Hepatocyte (in vitro differentiated cells): ENCODE measurements at regions not wholly inside any gene's neighbourhood (a gene's known extent, or its start where the extent isn't known, plus 50 kb on each side); places are given as distances from the start of the nearest gene placed in this dataset.

Source experiments
- DNase-seq: peaks from one replicate; pipeline ENCODE4 v3.0.0-alpha.2; 2016; ENCODE audit warnings: low spot score
- H2AFZ ChIP-seq: fragments of 200-600 bp; sonication (generic); 2 replicates; pipeline ENCODE4 v1.6.0; 2016; ENCODE audit warnings: antibody characterized with exemption, mild to moderate bottlenecking
- H3K27ac ChIP-seq: fragments of 200-600 bp; sonication (generic); 2 replicates; pipeline ENCODE4 v1.5.1; 2016; ENCODE audit warnings: mild to moderate bottlenecking
- H3K27me3 ChIP-seq: fragments of 200-600 bp; sonication (generic); 2 replicates; pipeline ENCODE4 v1.6.1; 2016
- H3K36me3 ChIP-seq: fragments of 200-600 bp; sonication (generic); replicated peaks from 2 replicates; pipeline ENCODE4 v1.5.1; 2016; ENCODE audit warnings: low read depth; ENCODE audit not compliant: insufficient read depth
- H3K4me1 ChIP-seq: fragments of 200-600 bp; sonication (generic); 2 replicates; pipeline ENCODE4 v1.5.1; 2016; ENCODE audit warnings: mild to moderate bottlenecking, moderate library complexity; ENCODE audit not compliant: insufficient read depth
- H3K4me2 ChIP-seq: fragments of 200-600 bp; sonication (generic); 2 replicates; pipeline ENCODE4 v1.6.0; 2016
- H3K4me3 ChIP-seq: fragments of 200-600 bp; sonication (generic); 2 replicates; pipeline ENCODE4 v1.5.1; 2016; ENCODE audit warnings: mild to moderate bottlenecking
- H3K79me2 ChIP-seq: fragments of 200-600 bp; sonication (generic); 2 replicates; pipeline ENCODE4 v1.6.0; 2017; ENCODE audit warnings: mild to moderate bottlenecking
- H3K9me2 ChIP-seq: fragments of 200-600 bp; sonication (generic); replicated peaks from 2 replicates; pipeline ENCODE4 v1.6.0; 2017; ENCODE audit warnings: mild to moderate bottlenecking; ENCODE audit not compliant: insufficient read depth
- H3K9me3 ChIP-seq: fragments of 200-600 bp; sonication (generic); 2 replicates; pipeline ENCODE4 v1.5.1; 2016; ENCODE audit warnings: low read depth, mild to moderate bottlenecking
- H4K20me1 ChIP-seq: fragments of 200-600 bp; sonication (generic); 2 replicates; pipeline ENCODE4 v1.6.0; 2016; ENCODE audit warnings: mild to moderate bottlenecking; ENCODE audit not compliant: insufficient read depth, poor library complexity, severe bottlenecking
- EZH2 ChIP-seq: fragments of 200-600 bp; sonication (generic); IDR thresholded peaks from 2 replicates; pipeline ENCODE4 v1.6.1; 2016; ENCODE audit warnings: antibody characterized with exemption, mild to moderate bottlenecking, borderline replicate concordance
- EZH2phosphoT487 ChIP-seq: fragments of 200-600 bp; sonication (generic); IDR thresholded peaks from one replicate; pipeline ENCODE4 v1.6.1; 2018; ENCODE audit warnings: antibody characterized with exemption, mild to moderate bottlenecking, low read depth, moderate library complexity; ENCODE audit not compliant: unreplicated experiment, severe bottlenecking
- WGBS: methylation state at CpG from one replicate; pipeline ENCODE4 v1.1.6; 2016; ENCODE audit warnings: low lambda C conversion rate; ENCODE audit errors: missing lambda C conversion rate; 5-methylcytosine and 5-hydroxymethylcytosine counted together
- TF ChIP-seq, protein P1 (sequence below): fragments of 200-600 bp; sonication (generic); IDR thresholded peaks from 2 replicates; pipeline ENCODE4 v1.5.1; 2016; ENCODE audit warnings: antibody characterized with exemption, mild to moderate bottlenecking; ENCODE audit not compliant: poor library complexity

DNA sequence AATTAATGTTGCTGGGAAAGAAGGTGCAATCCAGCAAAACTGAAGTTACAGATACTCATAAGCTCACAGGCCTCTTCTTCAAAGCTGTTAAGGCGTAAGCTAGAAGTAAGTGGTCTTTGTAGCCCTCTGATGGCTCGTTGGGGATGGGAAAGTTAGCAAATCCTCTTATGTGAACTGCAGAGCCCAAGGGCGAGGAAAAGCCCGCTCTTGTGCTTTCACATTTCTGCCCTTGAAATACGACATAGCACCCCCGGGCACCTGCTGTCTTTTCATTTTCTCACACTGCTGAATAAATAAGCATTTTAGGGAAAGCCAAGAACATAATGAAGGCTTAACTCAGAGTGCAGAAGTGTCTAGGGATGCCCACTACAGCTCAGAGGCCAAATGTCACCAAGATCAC lies 73.1 kb upstream of the SORBS2 start:
- H3K9me3 ChIP-seq: no peaks in the 10 kb centered on the region
- no peaks in the 10 kb centered on the region for H3K9me2 ChIP-seq
- no peak for TF ChIP-seq EZH2phosphoT487
- TF ChIP-seq, protein P1, sequence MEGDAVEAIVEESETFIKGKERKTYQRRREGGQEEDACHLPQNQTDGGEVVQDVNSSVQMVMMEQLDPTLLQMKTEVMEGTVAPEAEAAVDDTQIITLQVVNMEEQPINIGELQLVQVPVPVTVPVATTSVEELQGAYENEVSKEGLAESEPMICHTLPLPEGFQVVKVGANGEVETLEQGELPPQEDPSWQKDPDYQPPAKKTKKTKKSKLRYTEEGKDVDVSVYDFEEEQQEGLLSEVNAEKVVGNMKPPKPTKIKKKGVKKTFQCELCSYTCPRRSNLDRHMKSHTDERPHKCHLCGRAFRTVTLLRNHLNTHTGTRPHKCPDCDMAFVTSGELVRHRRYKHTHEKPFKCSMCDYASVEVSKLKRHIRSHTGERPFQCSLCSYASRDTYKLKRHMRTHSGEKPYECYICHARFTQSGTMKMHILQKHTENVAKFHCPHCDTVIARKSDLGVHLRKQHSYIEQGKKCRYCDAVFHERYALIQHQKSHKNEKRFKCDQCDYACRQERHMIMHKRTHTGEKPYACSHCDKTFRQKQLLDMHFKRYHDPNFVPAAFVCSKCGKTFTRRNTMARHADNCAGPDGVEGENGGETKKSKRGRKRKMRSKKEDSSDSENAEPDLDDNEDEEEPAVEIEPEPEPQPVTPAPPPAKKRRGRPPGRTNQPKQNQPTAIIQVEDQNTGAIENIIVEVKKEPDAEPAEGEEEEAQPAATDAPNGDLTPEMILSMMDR: no peak
- no peak for TF ChIP-seq EZH2
- DNase-seq: no peak
- no peak overlapping the region for H3K27ac ChIP-seq
- H3K4me1 ChIP-seq: no peaks in the 10 kb centered on the region
- H3K4me2 ChIP-seq: no peak overlapping the region
- no peaks in the 10 kb centered on the region for H3K36me3 ChIP-seq
- no peaks in the 10 kb centered on the region for H3K79me2 ChIP-seq
- no peaks in the 10 kb centered on the region for H3K27me3 ChIP-seq
- 87% methylated on average over 6 of the region's 6 CpGs for WGBS
- H3K4me3 ChIP-seq: no peak overlapping the region
- H2AFZ ChIP-seq: no peak overlapping the region
- no peaks in the 10 kb centered on the region for H4K20me1 ChIP-seq

- Histone ChIP-seq H3K4me2 (no peak overlapping the region), H3K9me2 (no peaks in the 10 kb centered on the region), H4K20me1 (no peaks in the 10 kb centered on the region), H3K27me3 (no peaks in the 10 kb centered on the region), H3K36me3 (no peaks in the 10 kb centered on the region), H3K27ac (no peak overlapping the region), H3K9me3 (no peaks in the 10 kb centered on the region), H3K4me1 (no peaks in the 10 kb centered on the region), H3K79me2 (no peaks in the 10 kb centered on the region), H2AFZ (no peak overlapping the region), H3K4me3 (no peak overlapping the region)
- WGBS: 79% methylated on average over 6 of the region's 6 CpGs
- TF ChIP-seq EZH2 (no peak), EZH2phosphoT487 (no peak)
- TF ChIP-seq, protein P1: no peak
- DNase-seq: no peak
Measured at GRCh38 chr4:185885604-185886003, 73.6 kb upstream of the SORBS2 start.

GRCh38 chr4:185886832-185887524 lies 75.0 kb upstream of the SORBS2 start:
- no peaks in the 10 kb centered on the region for H3K4me1 ChIP-seq
- DNase-seq: no peak
- H3K79me2 ChIP-seq: no peaks in the 10 kb centered on the region
- no peak overlapping the region for H3K4me2 ChIP-seq
- H3K4me3 ChIP-seq: no peak overlapping the region
- no peak overlapping the region for H3K27ac ChIP-seq
- H3K9me3 ChIP-seq: no peaks in the 10 kb centered on the region
- WGBS: 93% methylated on average over 15 of the region's 15 CpGs
- no peaks in the 10 kb centered on the region for H3K9me2 ChIP-seq
- no peak overlapping the region for H2AFZ ChIP-seq
- no peak for TF ChIP-seq EZH2phosphoT487
- TF ChIP-seq EZH2: no peak
- TF ChIP-seq, protein P1: no peak
- no peaks in the 10 kb centered on the region for H3K27me3 ChIP-seq
- no peaks in the 10 kb centered on the region for H4K20me1 ChIP-seq
- H3K36me3 ChIP-seq: no peaks in the 10 kb centered on the region

- no peak for TF ChIP-seq EZH2phosphoT487
- TF ChIP-seq EZH2: no peak
- TF ChIP-seq, protein P1: no peak
Measured at GRCh38 chr4:185888676-185889075, 76.7 kb upstream of the SORBS2 start.

More at GRCh38 chr4:185888676-185889075, 76.7 kb upstream of the SORBS2 start:
- Histone ChIP-seq H3K9me3 (no peaks in the 10 kb centered on the region), H3K27ac (no peak overlapping the region), H3K4me2 (no peak overlapping the region), H4K20me1 (no peaks in the 10 kb centered on the region), H3K79me2 (no peaks in the 10 kb centered on the region), H3K4me1 (no peaks in the 10 kb centered on the region), H3K4me3 (no peak overlapping the region), H3K27me3 (no peaks in the 10 kb centered on the region), H3K9me2 (no peaks in the 10 kb centered on the region), H2AFZ (no peak overlapping the region), H3K36me3 (no peaks in the 10 kb centered on the region)
- no peak for DNase-seq
- 92% methylated on average over 7 of the region's 7 CpGs for WGBS
